GM19023 (cell line): ENCODE measurements at regions not wholly inside any gene's neighbourhood (a gene's known extent, or its start where the extent isn't known, plus 50 kb on each side); places are given as distances from the start of the nearest gene placed in this dataset.

Experiments used
- ATAC-seq: cut with Tn5 transposase; IDR thresholded peaks from one replicate; pipeline ENCODE4 v1.9.1; 2021; ENCODE audit warnings: mild to moderate bottlenecking, moderate library complexity; ENCODE audit not compliant: unreplicated experiment

DNA sequence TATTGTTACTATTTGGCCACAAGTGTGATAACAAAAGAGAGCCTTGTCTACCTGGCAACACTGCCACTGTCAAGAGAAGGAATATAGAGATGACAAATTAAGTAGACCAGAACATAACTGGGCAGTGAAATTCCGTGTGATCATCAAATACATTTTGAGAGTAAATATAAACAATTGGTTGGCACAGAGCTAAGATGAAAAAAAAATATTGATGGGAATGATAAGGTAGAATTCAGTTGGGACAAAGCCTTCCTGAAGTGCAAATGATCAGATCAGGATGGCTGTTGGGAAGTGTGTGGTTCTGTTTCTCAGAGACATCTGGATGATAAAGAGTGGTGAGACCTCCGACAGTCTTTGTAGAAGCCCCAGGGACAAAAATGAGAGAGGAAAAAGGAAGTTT lies 205.5 kb upstream of the CAMK1G start:
- ATAC-seq = no peak

GRCh38 chr1:209379280-209379679 lies 204.2 kb upstream of the CAMK1G start:
- ATAC-seq = no peak

DNA sequence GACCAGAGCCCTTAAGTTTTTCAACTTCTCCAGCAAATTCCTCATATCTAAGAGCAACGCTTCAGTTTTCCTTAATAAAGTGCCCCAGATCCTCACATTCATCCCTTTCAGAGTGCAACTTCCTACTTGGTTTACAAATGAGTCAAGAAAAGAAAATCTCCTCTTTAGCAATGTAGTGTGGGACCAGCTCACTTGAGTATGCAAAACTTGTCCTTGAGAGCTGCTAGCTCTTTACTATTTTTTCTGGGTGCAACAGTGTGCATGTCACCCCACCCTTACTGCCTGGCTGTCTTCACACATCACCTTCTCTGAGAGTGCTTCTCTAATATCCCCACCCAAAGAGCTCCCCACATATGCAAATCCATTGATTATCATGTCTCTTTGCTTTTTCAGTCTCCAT lies 203.1 kb upstream of the CAMK1G start:
- ATAC-seq = no peak

DNA sequence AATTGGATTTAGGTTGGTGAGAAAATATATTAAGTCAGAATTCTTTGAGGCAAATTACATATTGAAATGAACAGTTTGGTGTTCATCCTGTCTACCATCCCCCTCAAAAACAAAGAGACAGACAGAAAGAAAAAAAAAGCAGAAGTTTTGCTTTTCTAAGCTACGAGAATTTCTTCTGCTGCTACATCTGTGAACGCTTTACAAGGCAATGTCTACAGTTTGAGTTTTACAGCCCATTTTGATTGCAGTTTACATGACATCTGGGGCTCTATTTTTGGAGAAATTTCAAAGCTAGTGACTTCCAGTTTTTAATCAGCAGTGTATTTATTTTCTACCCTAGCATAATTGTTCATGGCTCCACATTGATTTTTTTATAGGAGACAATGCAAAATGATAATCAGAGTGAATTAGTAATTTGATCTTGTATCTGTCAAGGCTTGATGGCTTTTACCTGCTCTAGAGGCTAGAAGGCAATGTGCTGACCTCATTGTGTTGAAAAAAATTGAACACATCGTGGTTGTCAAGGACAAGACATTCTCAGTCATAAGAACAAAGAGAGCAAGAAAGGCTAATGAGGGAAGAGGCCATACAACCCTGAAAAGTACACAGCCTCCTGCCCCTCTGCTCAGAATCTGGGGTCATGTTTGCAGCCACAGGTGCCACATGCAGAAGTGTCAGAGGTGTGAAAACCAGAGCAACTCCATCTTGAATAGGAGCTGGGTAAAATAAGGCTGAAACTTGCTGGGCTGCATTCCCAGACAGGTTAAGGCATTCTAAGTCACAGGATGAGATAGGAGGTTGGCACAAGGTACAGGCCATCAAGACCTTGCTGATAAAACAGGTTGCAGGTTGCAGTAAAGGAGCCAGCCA lies 201.0 kb upstream of the CAMK1G start:
- ATAC-seq = no peak

DNA sequence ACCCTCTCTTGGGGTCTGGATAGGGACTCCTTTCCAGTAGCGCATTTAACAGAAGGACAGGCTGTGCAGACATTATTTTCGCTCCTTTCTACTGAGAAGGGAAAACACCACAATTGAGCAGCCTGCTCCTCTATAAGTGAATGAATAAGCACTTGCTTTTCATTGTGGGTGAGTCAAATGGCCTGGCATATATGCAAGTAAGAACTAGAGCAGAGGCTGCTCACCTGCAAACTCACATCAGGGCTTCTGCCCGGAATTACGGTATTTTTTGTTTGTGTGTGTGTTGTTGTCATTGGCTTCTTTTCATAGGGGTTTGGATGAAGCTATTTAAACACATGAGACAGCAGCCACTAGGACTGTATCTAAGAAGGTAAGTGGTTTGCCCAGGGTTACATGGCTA lies 200.1 kb upstream of the CAMK1G start:
- ATAC-seq = no peak

GRCh38 chr1:209383907-209384709 lies 199.4 kb upstream of the CAMK1G start:
- no peak for ATAC-seq

DNA sequence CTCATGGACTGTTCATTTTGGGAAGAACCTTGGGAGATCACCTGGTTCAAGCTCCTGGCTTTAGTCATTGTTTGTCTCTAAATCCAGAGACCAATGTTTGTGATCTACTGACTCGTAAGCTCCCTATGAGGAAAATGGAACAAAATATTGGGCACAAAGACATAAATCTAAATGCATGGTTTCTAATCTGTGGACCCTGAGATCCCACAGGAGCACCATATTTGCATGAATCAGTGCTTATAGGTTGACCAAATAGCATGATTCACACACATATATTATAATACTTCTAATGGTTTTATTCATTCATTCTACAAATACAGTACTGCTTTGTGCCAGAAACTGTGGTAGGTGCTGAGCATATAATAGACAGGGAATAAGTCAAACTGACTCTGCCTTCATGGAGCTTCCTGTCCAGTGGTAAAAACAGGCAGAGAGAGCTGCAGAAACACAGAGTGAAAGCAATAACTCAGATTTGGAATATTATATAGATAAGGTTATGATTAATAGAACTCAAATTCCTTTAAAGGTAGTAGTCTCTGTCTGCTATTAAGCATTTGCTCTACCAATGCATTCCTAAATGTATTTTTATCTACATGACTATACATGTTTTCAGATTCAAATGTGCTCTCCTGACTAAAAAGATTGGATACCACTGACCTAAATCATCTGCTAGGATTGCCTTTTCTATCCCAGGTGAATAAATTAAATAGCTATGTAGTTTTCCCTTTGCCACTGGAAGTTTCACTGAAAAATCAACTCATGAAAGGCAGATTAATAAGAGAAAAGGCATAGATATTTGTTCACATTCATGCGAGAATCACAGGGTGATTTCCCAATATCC lies 198.6 kb upstream of the CAMK1G start:
- no peak for ATAC-seq

GRCh38 chr1:209386156-209386555 lies 197.4 kb upstream of the CAMK1G start:
- no peak for ATAC-seq

DNA sequence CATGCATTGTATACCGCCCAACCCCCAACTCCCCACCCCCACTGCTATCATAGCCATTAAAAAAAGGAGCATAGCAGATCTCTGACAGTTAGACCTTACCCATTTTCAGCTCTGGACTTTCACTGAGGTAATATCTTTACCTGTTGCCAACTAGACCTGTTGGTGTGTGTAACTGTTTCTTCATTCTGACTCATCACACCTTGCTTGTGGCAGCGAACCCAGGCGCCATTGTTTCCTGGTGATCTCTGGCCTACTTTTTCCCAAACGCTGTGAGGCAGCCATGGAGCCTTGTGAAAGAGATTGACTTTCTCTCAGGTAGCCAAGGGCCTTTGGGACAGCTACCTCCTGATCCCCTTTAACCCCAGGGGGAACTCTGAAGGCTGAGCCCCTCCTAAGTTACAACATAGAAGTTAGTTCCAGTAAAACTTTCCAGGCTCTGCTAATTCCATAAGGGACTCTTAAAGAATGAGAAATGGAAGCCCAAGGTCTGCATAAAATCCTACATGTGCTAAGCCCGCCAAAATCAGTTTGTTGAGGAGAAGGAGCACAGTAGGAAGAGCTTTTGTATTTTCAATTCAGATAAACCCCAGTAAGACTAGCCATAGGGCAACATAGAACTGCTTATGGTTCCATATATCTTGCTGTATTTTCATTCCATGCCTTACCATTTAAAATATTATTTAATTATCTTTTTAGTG lies 196.1 kb upstream of the CAMK1G start:
- ATAC-seq = no peak

DNA sequence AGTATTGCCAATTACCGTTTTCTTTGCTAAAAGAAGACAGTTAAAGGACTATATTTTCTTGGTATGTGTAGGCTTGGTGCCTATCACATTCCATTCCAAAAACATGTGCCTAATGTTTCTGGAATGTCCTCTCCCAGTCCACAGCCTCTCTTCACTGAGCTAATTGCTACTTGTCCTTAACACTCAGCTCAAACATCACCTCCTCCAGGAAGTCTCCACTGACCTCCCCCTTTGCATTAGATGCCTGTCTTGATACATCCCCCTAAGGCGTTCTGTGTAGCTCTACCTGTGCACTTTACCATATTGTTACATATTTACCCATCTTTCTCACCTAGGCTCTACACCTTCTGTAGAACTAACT lies 195.6 kb upstream of the CAMK1G start:
- no peak for ATAC-seq

DNA sequence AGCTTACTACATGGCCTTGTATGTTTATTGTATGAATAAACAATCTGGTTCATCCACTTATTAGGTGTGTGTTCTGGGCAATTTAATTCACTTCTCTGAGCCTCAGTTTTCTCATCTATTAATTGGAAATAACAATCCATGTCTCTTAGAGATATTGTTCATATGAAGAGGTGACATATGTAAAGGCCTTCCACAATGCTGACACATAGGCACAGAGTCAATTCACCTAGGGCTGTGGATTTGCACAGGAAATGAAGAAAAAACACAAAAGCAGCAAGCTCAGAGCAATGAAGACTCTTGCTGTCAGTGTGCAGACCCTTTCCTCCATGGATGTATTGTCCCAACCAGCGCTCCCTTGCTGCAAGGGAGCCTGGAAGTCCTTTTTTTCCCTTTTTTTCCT lies 195.2 kb upstream of the CAMK1G start:
- no peak for ATAC-seq

DNA sequence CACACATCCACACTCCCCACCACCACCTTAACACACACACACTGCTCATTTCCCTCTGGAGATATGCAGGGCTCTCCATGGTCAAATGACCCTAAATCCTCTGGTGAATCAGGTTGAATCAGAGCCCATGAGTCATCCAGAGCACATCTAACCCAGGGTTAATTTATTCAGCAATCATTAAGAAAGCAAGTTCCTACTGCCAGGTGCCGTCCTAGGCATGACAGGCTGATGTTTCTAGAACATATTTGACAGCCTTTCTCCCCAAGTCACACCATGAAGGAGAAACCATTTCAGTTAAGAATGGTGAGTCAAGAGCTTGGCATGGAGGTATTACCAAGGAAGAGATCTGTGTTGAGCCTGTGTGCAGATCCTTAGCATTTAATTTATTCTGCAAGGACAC lies 194.3 kb upstream of the CAMK1G start:
- ATAC-seq = no peak

- no peak for ATAC-seq
Measured at GRCh38 chr1:209389975-209390374, 193.5 kb upstream of the CAMK1G start.

DNA sequence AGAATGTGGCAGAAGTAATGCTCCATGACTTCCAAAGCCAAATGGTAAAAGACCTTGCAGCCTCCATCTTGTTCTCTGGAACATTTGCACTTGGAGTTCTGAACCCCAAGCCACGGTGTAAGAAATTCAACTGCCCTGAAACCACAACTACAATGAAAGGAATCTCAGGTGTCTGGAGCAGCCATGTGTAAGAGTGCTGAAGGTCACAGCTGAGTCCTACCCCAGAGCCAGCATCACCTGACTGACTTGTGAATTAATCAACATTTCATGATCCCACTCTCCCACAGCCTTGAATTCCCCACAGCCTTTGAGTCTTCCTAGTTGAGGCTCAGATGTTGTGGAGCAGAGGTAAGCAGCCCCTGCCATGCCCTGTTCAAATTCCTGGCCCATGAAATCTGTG lies 192.8 kb upstream of the CAMK1G start:
- ATAC-seq = no peak

GRCh38 chr1:209391792-209392191 lies 191.7 kb upstream of the CAMK1G start:
- ATAC-seq = no peak

GRCh38 chr1:209395169-209395568 lies 188.3 kb upstream of the CAMK1G start:
- no peak for ATAC-seq

GRCh38 chr1:209397371-209397770 lies 186.1 kb upstream of the CAMK1G start:
- no peak for ATAC-seq

- no peak for ATAC-seq
Measured at GRCh38 chr1:209397910-209398309, 185.6 kb upstream of the CAMK1G start.

DNA sequence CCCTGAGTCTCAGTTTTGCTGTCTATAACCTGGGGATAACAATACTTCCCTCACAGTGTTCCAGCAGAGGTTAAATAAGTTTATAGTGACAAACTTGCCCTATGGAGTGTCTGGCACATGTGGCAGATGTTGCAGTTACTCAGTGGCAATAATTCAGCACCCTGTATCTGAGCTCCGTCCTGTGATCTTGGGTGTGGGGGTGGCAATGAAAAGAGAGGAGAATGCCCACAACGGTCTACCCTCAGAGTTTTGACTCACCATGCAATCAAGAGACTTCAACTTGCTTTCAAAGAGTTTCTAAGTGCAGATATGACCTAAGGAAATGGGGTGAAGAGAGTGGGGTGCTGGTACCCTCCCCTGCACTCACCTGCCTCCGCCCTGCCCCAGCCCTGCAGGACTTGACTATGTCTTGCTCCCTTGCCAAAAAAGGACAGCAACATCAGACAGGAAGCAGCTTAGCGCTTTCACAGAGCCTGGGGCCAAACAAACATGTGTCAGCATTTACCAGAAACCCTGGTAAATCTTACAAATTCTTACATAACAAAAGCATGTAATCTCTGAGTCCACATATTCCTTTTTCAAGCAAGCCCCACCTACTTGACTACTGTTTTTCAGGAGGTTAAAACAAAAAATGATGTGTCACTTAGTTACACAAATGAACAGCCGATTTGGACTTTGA lies 185.1 kb upstream of the CAMK1G start:
- no peak for ATAC-seq

GRCh38 chr1:209399800-209400199 lies 183.7 kb upstream of the CAMK1G start:
- ATAC-seq = no peak
